Gastroesophageal sphincter (tissue), 3 donors: ENCODE measurements at regions not wholly inside any gene's neighbourhood (a gene's known extent, or its start where the extent isn't known, plus 50 kb on each side); places are given as distances from the start of the nearest gene placed in this dataset.

Experiments used
- EP300 ChIP-seq: sonication (generic); formaldehyde crosslinking; IDR thresholded peaks from one replicate; pipeline ENCODE4 v1.6.1; 2017; ENCODE audit warnings: antibody characterized with exemption, mild to moderate bottlenecking
- POLR2A ChIP-seq, 2 donors: fragments of 450-650 bp; IDR thresholded peaks; one replicate each; pipeline ENCODE4 v1.6.1; 2017; ENCODE audit warnings: antibody characterized with exemption in 2 of 2, mild to moderate bottlenecking in 2 of 2, moderate library complexity in 1 of 2
- POLR2AphosphoS5 ChIP-seq: sonication (generic); formaldehyde crosslinking; IDR thresholded peaks from one replicate; pipeline ENCODE4 v1.6.1; 2017; ENCODE audit warnings: antibody characterized with exemption
- TF ChIP-seq, protein P1 (sequence below), 4 experiments: fragments of 200-600 bp in 2 of 4; fragments of 450-650 bp in 2 of 4; sonication (generic) in 1 of 4; IDR thresholded peaks; one replicate each; pipeline ENCODE4 v1.5.1; 2017 to 2019; ENCODE audit warnings: antibody characterized with exemption in 4 of 4, mild to moderate bottlenecking in 2 of 4, moderate library complexity in 2 of 4

DNA sequence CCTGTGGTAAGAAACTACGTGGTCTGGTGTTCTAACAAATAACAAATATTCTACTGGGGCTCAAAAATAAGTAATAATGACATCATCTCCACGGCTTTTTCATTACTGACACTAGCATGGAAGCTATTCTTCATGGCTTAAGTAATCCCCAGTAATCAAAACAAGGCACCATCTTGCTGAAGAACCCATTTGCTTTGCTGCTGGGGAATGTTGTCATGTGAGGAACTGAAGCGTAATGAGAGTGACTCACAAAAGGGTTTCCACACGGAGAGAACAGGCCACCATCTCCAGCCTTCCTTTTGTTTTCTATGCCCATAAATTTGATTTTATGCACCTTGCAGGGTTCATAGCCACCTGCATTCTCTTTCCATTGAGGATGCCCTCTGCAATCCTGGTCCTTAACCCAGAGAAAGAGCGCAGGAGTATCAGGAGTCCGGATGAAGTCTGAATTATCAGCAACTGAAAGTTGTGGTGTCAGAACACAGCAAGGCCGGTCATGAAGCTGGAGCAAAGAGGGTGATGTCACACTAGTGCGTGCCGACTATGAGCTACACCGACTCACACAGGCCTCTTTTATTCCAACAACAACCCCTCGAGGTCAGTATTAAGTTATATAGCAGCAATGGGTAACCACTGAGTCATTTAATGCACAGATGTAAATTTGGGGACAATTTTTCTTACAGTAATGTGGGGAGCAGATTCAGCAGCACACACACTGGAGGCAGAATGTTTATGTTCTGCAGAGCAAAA lies 173.7 kb upstream of the SSTR4 start:
- no peak for TF ChIP-seq POLR2A (IDR thresholded peaks at IDR 0.05)
- TF ChIP-seq, protein P1, sequence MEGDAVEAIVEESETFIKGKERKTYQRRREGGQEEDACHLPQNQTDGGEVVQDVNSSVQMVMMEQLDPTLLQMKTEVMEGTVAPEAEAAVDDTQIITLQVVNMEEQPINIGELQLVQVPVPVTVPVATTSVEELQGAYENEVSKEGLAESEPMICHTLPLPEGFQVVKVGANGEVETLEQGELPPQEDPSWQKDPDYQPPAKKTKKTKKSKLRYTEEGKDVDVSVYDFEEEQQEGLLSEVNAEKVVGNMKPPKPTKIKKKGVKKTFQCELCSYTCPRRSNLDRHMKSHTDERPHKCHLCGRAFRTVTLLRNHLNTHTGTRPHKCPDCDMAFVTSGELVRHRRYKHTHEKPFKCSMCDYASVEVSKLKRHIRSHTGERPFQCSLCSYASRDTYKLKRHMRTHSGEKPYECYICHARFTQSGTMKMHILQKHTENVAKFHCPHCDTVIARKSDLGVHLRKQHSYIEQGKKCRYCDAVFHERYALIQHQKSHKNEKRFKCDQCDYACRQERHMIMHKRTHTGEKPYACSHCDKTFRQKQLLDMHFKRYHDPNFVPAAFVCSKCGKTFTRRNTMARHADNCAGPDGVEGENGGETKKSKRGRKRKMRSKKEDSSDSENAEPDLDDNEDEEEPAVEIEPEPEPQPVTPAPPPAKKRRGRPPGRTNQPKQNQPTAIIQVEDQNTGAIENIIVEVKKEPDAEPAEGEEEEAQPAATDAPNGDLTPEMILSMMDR (IDR thresholded peaks at IDR 0.05), result no peak
- no peak for TF ChIP-seq EP300
- no peak for TF ChIP-seq POLR2AphosphoS5
